T-helper 2 cell treated with Interferon-gamma antibody and Interleukin-4, amounts not matched to agents 100 ng/mL and 5 ng/mL, for 36 hours (primary cell): ENCODE measurements at regions not wholly inside any gene's neighbourhood (a gene's known extent, or its start where the extent isn't known, plus 50 kb on each side); places are given as distances from the start of the nearest gene placed in this dataset.

Experiments used
- intact Hi-C: fragments of 100-400 bp; cut with micrococcal nuclease; formaldehyde crosslinking; loops from one replicate; pipeline ENCODE4 v1.15.1; 2023

DNA sequence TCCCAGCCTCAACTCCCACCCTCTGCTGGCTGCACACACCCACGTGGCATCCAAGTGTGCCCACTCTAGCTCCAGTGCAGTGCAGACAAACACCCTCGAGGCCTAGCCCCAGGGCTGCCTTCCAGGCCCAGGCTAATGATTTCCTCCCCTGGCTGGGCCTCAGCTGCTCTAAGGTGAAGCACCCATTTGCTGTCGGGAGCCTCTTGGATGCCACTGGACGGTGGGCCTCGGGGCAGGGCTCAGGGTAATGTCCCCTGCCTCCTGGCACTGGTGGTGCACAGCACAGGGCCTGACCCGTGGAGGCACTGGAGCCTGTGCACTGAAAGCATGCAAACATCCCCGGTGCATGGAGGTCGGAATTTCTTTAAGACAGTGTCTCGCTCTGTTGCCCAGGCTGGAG, 635.2 kb downstream of the TBC1D22A start:
- intact Hi-C loops = no loop called here

DNA sequence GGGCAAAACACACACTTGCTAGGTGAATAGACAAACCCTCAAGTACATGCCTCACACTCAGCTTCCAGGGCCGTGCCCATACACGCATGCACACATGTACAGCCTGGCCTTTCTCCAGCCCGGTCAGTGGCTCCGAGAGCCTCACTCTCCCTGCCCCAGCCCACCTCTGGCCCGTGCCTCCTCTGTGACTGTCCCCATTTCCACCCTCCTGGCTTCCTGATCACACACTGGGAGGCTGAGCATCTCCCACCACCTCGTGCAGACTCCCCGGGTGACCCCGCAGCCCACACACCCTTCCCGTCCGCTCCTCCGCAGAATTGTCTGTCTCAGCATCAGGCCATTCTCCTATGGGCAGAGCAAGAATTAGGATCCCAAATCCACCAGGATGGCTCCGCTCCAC, 634.1 kb downstream of the TBC1D22A start:
- intact Hi-C loops = no loop called here

DNA sequence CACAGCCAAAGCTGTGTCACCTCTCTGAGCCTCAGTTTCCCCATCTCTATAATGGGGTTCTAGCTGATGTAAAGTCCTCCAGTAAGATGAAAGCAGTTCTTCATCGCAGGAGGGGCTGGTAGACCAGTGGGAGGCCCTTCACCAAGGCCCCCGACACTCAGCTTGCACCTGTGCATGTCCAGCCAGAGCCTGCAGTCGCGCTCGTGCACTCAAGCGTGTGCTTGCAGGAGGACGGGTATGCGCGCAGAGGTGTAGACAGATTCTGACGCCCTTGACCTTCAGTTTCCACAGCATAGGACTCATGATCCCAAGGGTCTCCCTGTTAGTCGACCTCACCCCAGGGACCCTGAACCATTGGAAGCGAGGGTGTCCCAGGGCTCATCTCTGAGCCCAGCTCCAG, 633.7 kb downstream of the TBC1D22A start:
- intact Hi-C loops = no loop called here

DNA sequence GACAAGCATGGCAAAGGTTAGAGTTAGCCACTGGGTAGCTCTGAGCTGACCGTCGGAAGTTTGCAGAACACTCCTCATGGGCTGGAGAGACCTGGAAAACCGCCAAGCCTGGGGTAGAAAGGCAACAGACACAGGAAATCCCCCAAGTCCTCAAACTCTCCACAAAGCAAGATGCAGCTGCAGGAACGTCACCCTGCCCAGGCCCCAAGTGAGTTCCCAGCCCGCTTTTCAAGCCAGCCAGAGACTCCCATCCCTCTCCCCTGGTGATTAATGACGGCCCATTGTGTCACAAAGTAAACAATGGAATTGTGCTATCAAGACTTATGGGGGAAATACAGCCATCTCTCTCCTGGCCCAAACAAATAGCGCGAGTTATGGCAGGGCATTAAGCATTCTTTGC, 633.0 kb downstream of the TBC1D22A start:
- intact Hi-C loops = no loop called here

DNA sequence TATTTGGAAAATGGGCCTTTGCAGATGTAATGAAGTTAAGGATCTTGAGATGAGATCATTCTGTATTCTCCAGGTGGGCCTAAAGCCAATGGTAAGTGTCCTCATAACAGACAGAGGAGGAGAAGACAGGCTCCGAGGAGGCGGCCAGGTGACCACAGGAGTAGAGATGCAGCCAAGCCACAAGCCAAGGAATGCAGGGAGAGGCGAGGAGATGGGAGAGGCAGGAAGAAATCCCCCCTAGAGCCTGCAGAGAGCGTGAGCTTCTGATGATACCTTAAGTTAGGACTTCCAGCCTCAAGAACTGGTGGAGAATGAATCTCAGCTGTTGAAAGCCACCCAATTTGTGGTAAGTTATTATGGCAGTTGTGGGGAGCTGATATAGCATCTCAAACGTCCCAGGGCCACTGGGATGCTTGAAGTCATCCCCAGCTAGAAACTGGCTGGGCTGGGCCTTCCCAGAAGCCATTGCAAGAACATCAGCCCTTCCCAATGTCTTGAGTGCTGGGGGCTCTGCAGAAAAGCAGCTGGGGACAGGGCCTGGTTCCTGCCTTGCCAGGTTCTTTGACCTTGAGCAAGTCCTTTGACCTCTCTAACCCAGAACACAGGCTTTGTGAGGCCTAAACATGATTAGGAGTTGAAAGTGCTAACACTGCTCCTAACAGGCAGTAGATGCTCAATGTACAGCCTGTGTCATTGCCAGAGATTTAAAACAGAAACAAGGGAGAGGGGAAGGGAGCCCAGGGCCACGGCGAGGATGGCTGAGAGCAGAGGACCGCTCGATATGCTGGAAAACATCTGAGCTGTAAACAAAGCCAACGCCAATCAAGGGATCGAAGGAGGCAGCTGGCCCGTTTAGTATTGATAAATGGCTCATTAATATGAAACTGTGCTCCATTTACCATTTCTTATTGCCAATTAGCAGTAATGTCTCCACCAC, 632.3 kb downstream of the TBC1D22A start:
- intact Hi-C loops = no loop called here

DNA sequence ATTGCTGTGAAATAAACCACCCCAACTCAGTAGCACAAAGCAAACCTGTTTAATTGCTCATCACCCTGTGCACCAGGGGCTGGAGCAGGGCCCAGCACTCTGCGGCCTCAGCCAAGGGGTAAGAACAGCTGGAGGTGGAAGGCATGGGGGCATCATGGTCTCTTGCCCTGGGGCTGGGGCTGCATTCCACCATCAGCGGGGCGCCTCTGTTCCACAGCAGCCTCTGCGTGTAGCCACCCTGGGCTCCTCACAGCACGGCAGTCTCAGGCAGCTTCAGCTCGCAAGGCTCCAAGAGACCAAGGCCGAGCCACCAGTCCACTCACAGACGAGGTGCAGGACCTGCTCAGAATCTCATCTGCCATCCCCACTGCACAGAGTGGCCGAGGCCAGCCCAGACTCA, 630.7 kb downstream of the TBC1D22A start:
- intact Hi-C loops = no loop called here

DNA sequence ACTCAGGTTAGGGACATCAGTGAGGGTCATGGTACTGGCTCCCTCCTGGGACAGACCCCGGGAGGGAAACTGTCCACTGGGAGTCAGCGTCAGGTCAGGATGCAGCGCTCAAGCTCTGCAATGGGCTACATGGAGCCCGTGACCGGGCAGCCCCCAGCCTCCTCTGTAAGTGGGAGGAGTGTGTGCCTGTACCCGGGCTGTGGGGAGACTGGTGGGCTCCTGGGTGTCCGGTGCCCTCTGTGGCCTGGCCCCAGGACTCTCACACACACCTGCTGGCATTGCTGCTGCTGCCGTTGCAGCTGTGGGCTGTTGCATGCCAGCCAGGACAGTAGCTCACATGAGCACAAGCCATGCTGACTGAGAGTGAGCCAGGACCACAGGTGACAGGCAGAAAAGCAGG, 630.3 kb downstream of the TBC1D22A start:
- intact Hi-C loops = no loop called here

DNA sequence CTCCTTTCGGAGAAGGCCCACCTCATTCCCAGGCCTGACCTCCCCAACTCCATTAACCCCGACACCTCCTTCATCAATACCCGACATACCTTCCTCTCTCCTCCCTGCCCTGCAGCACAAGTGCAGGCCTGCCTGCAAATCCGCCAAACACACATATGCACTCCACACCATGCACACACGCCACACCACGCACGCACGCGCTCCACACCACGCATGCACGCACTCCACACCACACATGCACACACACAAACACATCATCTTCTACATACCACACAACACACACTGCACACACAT, 629.6 kb downstream of the TBC1D22A start:
- intact Hi-C loops = no loop called here

DNA sequence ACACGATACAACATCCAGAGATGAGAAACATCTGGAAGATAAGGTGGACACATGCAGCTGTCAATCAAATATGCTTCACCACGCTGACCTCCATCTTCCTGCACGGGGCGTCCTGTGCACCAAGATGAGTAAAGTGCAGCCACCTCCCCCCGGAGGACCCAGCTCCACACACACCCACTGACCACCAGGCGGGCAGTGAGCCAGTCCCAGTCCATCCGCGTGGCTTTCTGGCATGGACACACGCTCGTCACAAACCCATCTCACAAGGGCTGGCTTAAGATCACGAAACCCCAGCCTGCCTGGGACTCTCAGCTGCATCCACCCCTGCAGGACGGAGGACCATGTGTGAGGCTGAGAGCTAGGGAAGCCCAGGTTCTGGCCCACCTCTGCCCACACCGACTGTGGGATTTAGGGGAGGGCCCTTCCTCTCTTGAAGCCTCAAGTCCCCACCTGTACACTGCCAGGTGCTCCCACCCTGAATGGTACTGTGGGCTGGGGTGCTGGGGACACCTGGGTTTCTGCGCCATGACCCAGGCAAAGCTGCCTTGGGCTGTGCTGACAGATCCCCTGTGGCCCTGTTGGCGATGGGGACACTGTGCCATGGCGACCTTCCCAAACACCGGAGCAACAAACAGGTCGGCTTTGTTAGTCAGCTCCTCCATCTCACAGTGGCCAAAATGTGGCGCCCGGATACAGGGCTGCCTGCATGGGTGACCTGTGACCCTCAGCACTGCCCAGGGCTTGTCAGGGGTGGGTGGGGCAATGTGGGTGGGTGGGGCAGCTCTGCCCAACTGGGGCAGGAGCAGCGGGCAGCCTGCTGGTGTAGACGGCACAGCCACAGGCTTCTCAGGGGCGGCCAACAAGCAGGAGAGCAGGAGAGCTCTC, 629.0 kb downstream of the TBC1D22A start:
- intact Hi-C loops = no loop called here

DNA sequence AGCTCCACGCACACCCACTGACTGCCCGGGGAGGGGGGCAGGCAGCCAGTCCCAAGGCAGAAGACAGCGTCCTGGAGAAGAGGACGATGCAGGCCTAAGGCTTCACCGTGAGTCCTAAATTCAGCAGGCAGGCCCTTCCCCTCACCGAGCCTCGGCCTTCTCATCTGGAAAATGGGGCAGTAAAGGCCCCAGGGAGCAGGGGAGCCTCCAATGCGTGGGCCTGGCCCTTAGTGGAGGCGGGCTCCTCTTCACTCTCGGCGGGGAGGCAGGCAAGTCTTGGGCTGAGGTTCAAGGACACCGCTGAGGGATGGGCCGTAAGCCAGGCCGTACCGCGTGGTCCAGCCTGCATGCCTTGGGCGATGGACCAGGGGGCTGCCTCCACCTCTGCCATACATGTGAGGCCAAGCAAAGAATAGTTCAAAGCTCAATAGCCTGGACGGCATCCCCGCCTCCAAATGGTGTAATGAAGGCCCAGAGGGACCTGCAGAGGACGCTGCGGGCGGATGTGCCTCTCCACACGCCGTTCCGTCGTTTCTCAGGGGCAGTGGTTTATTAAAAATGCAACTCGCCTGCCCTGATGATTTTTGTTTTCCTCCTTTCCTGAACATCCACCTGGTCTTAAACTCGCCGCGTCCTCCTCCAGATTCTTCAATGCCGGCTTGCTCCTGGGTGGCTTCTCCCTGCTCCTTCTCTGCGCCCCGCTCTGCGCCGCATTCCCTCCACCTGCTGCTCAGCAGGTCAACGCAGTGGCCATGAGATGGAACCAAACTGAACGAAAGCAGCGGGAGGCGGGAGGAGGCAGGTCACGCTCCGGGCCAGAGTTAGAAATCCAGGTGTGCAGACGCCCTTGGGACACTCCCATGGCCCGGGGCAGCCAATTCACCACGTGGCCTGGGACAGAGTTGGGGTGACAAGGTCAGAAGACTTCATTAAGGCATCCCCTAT, 627.8 kb downstream of the TBC1D22A start:
- intact Hi-C loops = no loop called here

DNA sequence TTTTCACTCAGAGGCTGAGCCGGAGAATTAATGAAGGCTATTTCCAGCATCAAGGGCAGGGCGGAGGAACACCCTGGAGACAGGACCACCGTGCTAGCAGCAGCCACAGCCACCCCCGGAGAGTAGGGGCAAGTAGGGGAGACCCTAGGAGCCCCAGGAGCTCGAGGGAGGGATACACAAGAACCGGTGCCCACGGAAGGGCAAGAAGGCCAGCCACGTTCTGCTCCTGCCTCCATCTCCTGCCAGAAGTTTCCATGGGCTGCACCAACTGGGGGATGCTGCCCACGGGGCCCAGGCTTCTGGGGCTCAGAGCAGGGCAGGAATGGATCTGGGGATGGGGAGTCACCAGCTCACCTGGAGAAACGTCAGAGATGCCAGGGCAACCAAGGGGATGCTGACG, 626.8 kb downstream of the TBC1D22A start:
- intact Hi-C loops = no loop called here

DNA sequence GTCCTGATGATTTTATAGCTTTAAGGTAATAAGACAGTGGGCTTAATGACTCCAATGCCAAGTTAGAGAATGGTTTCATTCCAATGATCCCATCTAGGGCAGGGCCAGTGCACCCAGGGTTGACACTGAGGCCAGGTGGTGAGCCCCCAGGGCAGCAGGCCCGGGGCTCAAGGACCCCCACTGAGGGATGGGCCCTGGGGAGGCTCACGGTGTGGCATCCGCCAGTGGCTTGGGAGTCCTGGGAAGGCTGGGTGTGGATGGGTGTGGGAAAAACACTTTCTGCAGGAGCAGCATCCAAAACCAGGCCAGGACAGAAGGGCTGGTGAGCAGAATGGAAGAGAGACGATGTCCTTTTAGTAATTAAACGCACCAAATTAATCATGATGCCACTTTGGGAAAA, 626.3 kb downstream of the TBC1D22A start:
- intact Hi-C loops = no loop called here

DNA sequence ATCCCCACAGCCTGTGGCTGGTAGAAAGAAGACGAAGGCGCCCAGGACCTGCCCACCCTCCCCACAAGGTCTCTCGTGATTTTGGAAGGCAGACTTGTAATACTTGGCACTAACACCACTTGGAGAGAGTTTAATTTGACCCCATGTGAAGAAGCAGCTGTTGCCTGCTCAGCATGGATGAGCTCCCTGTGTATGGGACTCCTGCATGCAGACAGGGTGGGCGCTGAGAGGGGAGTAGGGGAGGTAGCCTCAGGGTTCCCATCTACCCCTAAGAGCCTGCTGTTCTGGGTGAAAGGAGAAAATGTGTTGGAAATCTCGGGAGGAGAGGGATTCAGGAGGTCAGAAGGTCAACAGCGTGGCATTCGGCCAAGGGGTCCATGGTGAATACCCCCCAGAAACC, 625.9 kb downstream of the TBC1D22A start:
- intact Hi-C loops = no loop called here

DNA sequence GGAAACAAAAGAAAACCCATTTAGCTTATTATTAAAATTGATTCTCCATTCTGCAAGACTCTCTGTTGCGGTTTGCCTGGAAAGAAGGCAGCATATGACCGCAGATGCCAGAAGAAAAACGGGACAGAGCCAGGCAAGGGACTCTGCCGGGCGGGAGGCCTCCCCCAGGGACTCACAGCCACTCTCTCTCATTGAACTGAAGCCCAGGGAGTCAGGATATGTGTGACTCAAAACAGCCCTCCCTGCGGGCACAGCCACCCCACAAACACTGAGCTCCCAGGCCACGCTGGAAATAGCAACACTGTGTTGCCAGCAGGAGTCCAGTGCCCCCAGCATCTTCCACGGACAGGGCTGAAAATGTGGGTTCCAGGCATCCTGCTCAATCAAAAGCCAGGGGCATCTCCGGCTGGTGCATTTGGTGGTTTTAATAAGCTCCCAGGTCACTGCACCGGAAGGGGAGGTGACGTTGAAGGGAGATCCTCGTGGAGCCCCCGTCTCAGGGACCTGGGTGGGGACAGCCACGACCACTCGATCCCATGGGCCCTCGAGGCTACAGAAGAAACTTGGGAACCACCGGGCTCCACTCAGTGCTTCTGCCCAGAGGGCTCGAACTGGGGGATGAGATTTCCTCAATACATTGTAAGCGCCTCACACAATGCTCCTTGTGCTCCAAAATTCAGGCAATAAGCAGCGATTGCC, 624.5 kb downstream of the TBC1D22A start:
- intact Hi-C loops = no loop called here

DNA sequence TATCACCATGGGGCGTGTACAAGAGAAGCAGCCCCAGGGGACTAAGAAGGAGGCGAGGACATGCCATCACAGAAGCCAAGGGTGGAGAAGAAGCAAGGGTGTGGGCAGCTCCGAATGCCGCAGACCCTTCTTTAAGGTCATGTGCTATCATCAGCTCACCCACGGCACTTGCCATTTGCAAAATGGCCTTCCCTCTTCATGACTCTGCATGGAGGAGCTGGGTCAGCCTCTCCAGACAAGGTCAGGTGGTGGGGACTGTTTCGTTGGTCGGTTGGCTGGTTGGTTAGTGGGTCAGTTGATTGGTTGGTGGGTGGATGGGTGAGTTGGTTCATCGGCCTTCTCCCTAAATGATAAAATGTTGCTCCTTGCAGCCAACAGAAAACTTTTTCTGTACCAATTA, 622.5 kb downstream of the TBC1D22A start:
- intact Hi-C loops = no loop called here

DNA sequence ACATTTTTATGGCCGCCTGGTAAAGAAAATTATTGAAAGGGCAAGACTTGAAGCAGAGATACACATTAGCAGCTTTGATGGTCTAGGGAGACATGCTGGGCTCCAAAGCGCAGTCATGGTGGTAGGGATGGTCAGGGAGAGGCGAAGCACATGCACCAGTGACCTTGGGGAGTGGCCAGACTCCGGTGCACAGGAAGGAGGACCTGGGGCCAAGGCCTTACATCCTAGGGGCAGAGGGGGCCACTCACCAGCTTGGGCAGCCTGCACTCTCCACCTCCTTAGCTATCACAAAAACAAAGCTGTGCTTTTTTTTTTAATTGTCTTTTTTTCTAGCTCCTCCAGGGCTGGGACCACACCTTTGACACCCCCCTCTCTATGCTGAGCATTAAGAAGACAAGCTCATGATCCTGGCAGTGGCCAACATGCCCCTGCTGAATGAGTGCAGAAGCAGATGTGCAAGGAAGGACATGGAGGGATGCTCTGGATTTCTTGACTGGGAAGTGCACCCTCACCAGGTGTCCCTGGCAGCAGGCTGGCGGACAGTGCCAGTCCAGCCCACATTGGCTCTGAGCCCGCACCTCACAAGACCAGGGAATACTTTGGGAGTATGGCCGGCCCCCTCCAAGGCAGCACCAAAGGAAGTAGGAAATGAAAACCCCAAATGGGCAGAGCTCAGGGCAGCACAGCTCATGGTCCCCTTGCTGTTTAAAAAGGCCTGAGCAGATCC, 619.9 kb downstream of the TBC1D22A start:
- intact Hi-C loops = no loop called here

DNA sequence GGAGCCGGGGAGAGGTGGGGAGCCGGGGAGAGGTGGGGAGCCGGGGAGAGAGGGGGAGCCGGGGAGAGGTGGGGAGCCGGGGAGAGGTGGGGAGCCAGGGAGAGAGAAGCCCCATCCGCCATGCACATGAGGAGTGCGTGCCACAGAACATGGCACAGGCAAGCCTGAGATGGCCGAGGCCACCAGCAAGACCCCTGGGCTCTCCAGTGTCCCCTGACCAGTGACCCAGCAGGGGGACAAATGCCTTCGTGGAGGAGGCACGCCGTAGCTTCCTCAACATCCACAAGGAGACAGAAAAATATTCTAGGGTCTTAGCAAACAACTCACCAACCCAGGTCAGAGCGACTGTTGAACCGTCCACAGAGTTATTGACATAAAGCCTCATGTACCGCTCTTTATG, 618.8 kb downstream of the TBC1D22A start:
- intact Hi-C loops = no loop called here

DNA sequence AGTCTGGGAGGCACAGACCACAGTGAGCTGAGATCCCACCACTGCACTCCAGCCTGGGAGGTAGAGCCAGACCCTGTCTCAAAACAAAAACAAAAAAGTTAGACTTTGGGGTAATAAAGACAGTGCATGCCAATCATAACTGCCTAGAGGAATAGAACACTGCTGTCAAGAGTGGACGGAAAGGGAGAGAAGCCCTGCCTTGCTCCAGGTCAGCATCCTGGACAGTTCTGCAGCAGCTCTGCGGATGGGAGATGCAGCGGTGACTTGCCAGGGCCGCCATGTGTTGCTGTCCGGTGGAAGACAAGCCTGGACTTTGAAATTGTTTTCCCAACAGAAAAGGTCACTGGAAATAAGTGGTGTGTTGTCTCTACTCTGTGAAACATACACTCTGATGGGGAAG, 618.2 kb downstream of the TBC1D22A start:
- intact Hi-C loops = no loop called here

DNA sequence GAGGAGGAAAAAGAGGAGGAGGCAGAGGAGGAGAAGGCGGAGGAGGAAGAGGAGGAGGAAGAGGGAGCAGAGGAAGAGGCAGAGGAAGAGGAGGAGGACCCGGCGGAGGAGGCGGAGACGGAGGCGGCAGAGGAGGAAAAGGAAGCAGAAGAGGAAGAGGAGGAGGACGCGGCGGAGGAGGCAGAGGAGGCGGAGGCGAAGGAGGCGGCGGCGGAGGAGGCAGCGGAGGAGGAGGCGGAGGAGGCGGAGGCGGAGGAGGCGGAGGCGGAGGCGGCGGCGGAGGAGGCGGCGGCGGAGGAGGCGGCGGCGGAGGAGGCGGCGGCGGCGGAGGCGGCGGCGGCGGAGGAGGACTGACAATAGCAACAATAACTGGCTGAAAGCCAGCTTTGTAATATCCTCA, 616.6 kb downstream of the TBC1D22A start:
- intact Hi-C loops = no loop called here

DNA sequence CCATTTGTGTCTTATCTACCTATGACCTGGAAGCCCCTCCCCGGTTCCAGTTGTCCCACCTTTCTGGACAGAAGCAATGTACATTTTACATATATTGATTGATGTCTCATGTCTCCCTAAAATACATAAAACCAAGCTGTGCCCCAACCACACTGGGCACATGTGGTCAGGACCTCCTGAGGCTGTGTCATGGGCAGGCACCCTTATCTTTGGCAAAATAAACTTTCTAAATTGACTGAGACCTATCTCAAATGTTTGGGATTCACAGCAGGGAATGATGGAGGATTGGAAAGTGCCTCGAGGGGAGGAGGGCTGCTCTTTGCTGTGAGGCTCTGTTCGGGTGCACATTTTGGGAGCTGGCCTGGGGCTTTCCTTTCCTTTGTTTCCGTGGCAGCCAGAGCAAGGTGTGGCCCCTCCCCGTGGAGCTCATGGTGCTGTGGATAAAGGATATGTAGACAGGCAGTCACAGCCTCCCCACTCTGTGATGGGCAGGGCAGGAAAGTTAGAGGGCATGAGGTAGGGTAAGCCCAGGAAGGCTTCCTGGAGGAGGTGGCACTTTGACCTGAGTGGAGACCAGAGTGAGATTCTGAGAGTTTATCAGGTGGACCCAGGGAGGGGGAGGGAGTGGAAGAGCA, 615.6 kb downstream of the TBC1D22A start:
- intact Hi-C loops = no loop called here
